ENCODE measurements at regions not wholly inside any gene's neighbourhood (a gene's known extent, or its start where the extent isn't known, plus 50 kb on each side); places are given as distances from the start of the nearest gene placed in this dataset.

DNA sequence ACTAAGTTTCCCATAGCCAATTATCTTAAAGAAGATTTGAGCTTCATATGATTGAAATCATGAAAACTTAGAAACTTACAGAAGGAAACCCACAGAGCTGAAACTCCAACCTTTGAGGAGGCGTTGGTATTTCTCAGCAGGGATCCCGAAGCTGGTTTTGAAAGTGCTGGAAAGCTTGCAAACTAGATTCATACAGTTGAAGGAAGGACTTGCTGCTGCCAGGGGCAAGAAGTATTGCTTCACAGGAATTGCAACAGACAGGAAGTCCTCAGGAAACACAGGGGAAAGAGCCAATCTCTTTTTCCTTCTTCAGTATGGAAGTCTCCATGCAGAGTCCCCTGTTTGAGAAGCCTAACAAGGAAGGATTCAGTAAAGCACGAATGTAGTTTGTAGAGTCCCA, 419.7 kb downstream of the CD109 start:
- no peak for DNase-seq (ENCODE audit: low read depth)

DNA sequence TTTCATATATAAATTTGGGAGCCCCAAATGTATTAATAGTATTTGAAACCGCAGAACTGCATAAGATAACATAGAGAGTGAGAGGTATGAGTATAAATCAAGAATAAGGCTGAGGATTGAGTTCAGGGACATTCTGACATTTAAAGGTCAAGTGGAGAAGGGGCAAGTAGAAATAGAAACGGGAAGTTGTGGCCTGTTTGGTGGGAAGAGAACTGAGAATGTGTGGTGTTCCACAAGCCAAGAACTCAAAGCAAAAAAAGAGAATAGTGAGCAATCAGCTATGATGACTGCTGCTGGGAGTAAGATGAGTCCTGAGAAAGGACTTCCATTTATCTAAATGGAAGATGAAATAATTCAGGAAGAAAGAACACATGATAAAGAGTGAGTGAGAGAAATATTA, 418.4 kb downstream of the CD109 start:
- DNase-seq (ENCODE audit: low read depth), result peak; percentile 17

DNA sequence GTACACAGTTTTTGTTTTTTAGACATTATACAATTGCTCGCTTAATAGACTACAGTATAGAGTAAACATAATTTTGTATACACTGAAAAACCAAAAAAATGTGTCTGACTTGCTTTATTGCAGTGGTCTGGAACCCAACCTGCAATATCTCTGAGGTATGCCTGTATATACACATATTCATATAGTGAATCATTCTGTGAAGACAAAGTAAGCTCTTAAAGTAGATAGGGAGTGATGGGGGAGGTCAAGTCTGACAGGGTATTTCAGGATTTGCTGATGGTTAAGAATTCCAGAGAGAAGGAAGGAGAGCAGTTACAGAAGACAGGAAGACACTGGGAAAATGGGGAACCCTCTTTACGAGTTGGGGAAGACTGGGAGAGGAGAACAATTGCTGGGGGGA, 417.9 kb downstream of the CD109 start:
- DNase-seq (ENCODE audit: low read depth), result peak; percentile 40

DNA sequence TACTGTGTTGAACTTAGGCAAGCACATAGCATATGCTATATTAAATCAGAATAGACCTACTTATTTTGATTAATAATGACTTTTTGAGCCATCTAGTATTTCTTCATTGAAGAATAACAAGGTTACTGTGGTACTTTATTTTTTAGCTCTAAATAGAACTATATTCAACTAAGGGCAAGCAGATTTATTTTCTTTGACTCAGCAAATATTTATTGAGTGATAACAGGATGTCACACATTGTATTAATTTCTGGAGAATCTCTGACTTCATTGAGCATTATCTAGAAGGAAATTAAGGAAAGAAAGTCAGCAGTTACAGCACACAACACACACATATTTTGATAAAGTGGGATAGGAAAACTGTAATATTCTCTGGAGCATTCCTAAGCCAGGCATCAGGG, 407.4 kb downstream of the CD109 start:
- DNase-seq (ENCODE audit: low read depth), result no peak

DNA sequence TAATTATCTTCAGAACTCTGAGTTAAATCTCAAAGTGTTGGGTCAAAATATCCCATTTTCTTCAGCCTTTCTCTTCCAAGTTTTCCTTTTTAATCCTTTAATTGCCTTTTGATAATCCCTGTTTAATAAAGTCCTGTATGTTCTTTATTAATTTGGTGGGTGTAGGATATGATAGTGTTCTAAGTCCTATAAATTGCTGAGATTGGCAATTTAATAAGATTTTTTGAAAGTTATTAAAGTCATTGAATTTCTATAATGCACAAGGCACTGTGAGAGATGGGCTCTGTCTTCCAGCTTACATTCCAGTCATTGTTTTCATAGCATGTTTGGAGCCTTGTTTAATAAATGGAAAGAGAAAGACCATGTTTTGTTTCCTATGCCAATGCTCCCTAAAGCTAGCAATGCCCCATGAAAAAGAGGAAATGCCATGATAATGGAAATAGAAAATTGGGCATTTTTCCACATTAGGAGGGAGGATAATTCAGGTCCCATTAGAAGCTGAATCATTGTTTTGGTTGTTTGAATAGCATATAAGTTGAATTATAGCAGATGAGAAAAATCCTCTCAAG, 404.8 kb downstream of the CD109 start:
- no peak for DNase-seq (ENCODE audit: low read depth)

DNA sequence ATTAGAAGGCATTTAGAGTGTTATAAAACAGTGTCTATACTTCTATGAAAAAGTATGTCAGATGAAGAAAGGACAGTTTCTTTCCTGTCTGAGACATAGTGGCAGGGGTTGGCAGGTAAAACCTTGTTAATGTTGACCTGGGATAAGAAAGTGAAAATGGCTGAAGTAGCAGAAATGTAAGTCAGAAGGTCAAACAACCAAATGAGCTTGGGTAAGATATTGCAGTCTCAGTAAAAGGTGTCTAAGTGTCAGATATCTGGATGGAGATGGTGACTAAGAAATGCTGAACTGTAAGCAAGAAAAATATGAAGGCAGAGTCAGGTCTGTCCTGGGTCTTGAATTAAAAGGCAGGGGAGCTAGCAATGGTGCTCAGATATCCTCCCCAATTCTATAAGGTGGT, 400.3 kb downstream of the CD109 start:
- DNase-seq (ENCODE audit: low read depth), result no peak

DNA sequence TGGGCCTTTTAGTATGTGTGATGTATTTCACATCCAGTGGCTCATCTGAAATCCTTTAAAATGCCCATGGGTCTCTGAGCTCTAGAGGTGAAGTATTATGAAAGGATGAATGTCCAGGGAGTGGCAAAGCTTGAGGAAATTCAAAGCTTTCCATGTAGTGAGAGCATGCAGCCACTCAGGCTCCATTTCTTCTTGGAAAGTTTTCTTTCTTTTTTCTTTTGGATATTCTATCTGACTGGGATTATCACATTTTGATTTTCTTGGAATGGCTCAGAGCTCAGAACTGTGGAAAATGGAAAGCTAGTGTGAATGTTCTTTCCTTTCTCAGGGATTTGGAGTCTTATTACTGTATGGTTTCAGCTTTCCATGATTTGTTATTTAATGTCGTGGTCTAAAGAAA, 397.4 kb downstream of the CD109 start:
- no peak for DNase-seq (ENCODE audit: low read depth)

DNA sequence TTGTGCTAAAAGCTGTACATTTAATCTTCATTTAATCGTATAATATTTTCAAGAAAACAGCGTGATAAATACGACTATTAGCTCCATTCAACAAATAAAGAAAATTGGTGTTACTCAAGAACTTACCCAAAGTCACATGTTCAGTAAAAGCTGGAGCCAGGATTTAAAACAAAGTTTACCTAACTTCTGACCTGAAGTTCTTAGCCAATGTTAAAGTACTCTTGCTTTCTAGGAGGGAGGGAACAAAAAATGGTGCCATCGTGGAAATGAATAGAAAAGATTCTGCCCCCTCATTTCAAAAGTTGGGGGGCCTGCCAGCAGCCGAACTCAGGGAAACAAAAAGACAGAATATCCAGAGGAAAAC, 395.8 kb downstream of the CD109 start:
- DNase-seq (ENCODE audit: low read depth), result no peak

DNA sequence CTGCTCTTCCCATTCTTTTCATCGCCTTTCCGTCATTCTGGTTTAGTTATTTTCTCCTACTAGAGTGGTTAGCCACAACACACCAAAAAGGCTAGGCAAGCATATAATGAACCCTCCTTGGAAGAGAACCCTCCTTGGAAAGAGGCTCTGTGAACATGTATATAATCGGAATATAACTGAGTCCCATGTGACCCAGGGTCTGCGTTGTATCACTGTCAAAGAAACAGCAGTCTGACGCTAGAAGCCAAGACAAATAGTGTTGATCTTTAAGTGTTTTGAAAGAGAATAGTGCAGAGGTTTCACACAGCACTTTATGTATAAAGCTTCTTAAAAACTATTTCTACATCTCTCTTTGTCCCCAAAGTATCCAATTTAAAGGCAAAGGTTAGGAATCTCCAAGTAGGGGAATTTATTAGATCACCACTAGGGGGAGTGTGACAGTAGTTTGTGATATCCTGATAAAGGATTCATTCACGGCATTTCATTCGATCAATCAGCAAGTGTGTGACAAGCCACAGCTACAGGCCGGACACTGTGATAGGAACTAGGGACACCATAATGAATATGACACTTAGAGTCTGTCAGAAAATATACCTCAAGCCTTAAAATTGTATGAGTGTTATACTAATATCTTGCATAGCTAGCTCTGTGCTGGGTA, 395.3 kb downstream of the CD109 start:
- peak; percentile 23 for DNase-seq (ENCODE audit: low read depth)

DNA sequence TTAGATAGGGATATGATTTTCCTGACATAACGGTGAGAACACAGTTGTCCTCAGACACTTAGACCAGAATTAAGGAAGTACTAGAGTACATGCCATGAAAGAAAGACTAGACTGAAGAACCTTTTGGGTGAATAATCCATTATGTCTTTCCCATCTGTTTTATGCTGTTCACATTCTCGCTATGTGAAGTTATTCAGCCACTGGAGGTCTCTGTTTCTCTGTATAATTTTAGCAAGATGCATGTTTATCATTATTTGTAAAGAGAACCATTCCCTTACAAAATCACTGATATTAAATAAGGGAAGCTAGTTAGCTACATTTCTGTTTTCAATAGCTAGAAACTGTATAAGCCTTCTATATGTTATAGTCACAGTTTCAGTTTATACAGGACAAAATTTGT, 391.9 kb downstream of the CD109 start:
- DNase-seq (ENCODE audit: low read depth), result no peak

DNA sequence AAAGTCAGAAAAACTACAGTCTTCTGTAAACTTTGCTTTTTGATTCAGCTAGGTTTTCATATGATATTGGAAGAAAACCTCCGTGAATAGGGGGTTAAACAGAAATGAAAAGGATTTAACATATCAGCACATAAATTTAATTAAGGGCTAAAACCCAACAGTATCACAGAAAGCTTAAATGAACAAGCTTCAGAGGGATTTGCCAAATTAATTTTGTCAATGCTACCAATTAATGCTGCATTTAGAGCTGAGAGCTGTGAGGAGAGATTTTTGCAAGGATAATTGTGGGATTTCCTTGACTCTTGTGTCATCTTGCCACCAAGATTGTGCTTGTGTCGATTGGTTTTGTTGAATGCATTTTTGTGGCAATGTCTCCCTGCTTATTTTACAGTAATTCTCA, 379.9 kb downstream of the CD109 start:
- no peak for DNase-seq (ENCODE audit: low read depth)

DNA sequence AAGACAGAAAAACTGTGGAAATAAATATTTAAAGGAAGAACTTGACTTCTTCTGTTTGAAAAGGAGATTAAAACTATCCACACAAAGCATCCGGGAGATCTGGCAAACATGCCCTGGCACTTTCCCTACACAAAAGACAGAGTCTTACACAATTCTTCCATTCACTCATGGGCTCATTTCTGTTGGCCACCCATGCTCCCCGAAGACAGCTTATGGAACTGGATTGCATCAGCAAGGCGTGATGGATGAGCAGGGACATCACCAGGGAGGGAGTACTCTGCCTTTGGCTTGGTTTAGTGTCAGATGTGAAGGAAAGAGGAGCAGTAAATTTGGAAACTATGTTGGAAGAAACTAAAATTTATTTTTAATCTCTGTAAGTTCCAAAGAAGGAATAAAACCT, 379.3 kb downstream of the CD109 start:
- DNase-seq (ENCODE audit: low read depth), result no peak

DNA sequence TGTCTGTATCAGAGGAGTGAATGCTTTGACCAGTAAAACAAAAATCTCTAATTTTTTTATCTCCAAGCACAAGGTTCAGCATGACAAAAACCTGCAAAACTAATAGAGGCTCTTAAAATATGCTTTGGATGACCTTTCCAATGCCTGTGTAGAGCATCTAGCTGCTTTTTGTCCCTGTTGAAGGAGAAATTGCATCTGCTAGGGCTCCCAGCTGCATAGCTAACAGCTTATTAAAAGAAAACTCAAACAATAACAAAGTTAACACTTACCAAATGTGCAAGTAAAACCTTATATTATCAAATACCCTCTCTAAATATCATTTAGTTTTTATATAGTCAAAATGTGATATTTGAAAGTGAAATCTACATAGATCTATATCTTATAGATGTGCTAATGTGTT, 378.6 kb downstream of the CD109 start:
- DNase-seq (ENCODE audit: low read depth), result no peak

DNA sequence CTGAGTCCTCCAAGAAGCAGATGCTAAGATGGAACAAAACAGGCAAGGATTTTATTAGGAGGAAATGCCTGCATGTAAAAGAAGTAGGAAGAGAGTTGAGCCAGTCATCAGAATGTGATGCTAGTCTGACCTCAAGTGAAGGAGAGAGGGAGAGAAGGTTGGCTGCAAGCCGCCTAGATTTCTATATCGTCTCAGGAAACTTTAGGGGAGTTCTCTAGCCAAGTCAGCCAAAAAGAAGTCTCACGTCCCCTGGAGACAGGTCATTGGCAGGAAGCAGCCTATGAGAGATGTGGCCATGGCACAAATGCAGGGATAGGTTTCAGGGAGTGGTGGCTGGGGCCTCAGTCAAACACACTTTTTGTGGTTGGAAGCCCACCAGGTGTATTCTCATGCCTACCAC, 378.0 kb downstream of the CD109 start:
- peak; percentile 66 for DNase-seq (ENCODE audit: low read depth)

DNA sequence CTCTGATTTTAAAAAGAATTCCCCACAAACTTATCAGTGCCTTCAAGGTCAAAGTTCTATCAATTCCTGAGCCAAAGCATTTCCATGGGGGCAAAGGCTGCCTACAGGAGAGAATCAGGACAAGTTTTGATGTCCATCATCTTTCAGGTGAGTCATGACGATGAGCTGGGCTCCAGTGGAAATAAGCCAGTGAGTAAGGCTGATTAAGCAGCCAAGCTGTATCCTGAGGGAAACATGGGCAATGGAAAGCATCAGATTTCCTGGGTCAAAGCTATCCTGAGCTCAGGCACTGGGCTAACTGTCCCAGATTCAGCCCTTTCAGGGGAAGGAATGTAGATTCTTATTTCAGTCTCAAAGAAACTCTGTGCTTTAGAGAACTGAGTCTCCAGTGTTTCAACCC, 377.4 kb downstream of the CD109 start:
- peak; percentile 82 for DNase-seq (ENCODE audit: low read depth)

DNA sequence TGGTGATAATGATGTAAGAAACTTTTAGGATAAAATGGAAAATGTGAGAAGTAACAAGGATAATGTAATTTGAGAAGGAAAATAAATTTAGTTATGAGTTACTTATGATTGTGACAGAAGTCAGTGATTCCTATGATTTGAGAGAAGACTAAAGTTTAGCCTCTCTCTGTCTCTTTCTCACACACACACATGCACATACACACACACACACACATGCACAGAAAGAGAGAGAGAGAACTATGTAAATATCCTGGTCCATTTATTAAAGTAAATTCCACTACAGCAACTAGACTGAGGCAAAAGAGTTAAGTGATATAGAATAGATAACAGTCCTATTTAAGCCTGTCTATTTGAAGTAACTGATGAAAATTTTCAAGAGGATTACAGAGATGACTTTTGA, 375.2 kb downstream of the CD109 start:
- DNase-seq (ENCODE audit: low read depth), result no peak

DNA sequence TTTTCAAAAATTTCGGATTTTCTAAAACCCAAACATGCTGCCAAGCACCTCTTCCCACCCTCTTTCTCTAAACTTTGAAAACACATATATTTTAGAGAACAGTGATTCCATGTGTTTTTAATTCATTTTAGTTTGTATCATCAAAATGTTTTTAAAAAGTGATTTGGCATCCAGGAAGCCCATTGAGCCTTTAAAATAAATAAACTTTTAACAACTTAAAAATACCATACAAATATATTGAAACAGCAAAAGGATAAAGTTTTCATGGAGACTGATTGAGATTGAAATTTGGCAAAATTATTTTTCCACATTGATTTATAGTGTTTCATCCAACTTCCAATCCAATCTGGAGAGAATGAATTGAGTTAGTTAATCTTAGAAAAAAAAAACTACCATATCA, 374.7 kb downstream of the CD109 start:
- DNase-seq (ENCODE audit: low read depth), result no peak

DNA sequence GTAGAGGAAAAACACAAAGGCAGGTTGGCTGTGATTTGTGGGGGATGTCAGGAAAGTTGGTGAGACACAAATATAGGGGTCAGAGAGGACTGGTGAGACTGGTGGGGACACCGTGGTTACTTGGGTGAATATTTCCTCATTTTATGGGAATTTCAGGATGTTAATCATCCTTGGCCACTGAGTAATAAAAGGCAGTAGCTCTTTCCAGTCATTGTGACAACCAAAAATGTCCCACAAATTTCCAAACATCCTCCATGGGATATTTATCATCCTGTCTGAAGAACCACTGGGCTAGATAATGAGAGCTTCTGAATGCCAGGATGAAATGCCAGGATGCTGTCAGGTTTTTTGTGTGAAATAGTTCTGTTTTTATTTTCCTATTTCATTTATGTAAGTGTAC, 374.1 kb downstream of the CD109 start:
- peak; percentile 70 for DNase-seq (ENCODE audit: low read depth)

DNA sequence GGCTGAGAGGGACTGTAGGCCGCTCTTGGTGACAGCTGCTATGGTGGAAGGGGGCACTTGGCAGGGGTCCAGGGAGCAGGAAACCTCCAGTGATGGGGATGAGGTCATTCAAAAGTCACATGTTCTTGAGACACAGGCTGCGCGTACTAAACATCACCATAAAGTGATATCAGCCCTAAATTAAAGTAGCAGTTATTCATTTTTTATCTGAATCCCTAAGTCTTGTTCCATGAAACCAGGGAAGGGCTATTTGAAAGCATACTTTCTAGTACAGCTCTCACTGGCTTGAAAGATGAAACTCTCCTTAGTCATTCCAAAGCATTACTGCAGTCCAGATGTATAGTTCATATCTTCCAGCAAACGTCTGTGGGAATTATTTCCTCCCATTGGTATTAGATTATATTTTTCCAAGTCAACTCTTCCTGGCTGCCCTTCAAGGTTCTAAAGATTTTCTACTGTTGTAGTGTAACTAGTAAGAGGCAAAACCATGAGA, 373.1 kb downstream of the CD109 start:
- peak; percentile 26 for DNase-seq (ENCODE audit: low read depth)

DNA sequence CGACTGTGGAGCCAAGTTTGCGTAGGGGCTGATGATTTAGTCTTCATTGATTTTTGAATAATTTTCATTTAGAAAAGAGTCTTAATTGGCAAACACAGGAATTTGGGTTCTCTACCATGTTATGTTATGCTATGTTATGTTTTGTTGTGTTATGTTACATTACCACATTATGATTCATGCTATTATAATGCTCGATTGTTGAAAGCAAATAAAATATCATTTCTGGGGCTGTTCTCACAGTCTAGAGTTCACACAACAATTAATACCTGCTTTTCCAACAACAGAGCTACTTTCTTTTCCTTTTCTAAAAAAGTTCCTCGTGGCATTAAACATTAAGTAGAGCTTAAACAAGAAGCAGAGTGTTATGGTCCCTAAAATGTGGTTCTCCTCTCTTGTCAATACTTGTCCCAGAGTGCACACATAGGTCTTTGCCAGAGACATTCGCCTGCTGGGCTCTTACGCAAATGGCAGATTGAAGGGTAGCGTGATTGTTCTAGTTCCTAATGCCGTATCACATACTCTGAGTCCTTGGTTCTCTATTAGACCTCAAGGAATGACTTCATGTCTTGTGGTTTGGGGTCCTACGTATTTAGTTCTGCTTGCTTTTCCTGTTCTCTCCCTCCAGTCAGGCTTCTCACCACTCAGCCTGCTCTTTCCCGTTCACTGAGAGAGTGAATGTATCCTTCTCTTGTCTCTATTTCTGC, 370.3 kb downstream of the CD109 start:
- DNase-seq (ENCODE audit: low read depth), result peak; percentile 19

DNA sequence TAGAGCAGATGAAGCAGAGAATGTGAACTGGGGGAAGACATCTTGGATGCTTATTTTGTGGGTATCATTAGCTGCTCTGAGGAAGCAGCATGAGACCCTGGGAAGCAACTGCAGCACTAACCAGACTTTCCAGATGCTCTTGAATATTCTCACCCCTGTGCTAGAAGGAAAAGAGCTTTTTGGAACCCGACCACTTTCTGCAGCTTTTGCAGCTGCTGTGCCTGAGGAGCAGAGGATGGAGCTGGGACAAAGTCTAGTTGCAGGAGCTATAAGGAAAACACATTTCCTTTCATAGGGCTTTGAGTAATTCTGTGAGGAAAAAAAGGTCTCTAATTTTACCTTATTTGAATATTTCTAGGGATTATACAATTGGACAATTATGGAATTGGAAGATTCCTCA, 369.7 kb downstream of the CD109 start:
- DNase-seq (ENCODE audit: low read depth), result no peak

DNA sequence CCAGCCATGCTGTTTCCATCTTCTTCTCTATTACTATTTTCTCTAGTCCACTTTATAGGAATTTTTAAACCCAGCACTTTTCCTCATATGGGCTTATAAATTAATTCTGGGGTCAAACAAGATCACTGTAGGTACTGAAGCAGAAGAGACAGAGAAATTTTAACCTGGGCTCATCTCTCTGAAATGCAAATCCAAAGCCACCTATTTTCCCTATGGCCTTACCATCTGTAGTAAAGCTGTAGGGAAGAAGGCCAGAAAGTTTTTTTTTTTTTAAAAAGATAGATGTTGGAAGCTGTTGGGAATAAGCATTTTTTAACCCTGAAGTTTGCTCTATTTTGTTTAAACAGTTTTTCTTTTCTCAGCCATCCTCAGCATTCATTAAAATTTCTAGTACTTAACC, 367.4 kb downstream of the CD109 start:
- no peak for DNase-seq (ENCODE audit: low read depth)

DNA sequence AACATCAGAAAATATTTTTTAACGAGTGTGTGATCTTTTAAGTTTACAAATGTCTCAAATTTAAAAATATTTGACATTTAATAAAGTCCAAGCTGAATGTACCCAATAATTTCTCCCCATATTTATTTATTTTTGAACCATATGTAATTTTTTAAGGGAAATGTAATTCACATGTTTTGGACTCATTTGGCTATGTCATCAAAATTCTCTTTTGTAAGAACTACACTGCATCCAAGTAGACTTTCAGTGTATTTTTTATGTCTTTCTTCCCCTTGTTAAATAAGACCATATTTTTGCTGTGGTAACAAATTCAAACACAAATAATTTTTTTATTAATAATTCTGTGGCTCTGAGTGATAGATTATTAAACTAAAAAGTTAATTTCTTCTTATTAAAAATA, 365.2 kb downstream of the CD109 start:
- DNase-seq (ENCODE audit: low read depth), result no peak

Data from HT1080 (cell line).